HG03457 (cell line): ENCODE measurements at regions not wholly inside any gene's neighbourhood (a gene's known extent, or its start where the extent isn't known, plus 50 kb on each side); places are given as distances from the start of the nearest gene placed in this dataset.
"Not testable (repeated sequence)": the region's sequence is repeated elsewhere in the genome, so short reads cannot be mapped to it uniquely, and the experiment has no call there.

Experiments used
- ATAC-seq: cut with Tn5 transposase; IDR thresholded peaks from one replicate; pipeline ENCODE4 v1.9.1; 2021; ENCODE audit warnings: moderate number of reproducible peaks; ENCODE audit not compliant: unreplicated experiment

GRCh38 chr11:90737444-90738050 lies 514.7 kb upstream of the CHORDC1 start:
- ATAC-seq = no peak

DNA sequence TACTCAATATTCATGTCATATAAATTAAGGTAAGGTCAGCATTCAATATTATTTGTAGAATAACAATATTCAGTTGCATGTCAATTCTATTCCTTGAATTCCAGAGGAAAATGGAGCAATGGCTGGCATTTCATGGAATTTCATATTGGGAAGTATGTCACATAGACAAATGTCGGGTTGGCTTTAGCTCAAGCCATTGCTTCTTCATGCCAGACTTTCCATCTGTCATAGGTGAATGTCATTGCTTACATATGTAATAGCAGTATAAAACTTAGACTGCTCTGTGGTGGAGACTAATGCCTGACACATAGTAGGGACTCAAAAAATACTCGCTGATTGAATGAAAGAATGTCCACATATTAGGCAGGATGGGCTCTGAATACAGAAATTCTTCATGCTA lies 509.6 kb upstream of the CHORDC1 start:
- ATAC-seq = no peak

DNA sequence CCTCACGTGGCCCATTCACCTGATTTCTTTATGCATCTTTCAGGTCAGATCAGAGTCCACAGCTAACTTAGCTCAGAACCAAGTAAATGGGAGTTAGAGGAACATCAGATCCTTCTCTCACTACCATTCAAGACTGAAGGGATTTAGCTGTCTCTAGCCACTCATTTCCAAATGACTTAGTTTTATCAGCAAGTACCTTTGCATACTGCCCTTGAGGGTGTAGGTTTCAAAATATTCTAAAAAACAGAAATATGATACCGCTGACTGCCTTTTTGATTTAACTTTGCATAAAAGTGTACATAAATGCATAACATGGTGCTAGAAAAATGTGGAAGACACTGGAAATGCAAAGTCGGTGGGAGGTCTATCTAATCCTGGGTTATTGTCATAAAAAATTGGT lies 500.6 kb upstream of the CHORDC1 start:
- ATAC-seq = no peak

GRCh38 chr11:90722552-90723190 lies 499.8 kb upstream of the CHORDC1 start:
- no peak for ATAC-seq

DNA sequence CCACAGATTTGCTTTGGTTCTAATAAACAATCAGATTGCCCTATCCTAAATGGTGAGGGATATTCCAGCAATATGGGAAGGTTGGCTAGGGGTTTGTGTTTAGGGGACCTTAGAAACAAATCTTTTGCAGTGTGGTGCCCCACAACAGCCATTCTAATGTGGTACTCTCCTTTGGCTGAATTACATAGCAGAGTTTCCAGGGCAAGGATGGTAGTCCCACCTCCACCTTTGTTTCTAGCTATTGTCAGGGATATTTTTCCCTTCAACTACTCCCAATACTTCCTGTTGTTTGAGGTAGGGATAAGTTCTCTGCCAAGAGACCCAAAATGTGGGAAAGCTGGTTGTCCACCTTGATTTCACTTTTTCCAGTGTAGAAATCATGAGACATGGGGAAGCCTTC lies 494.7 kb upstream of the CHORDC1 start:
- no peak for ATAC-seq

DNA sequence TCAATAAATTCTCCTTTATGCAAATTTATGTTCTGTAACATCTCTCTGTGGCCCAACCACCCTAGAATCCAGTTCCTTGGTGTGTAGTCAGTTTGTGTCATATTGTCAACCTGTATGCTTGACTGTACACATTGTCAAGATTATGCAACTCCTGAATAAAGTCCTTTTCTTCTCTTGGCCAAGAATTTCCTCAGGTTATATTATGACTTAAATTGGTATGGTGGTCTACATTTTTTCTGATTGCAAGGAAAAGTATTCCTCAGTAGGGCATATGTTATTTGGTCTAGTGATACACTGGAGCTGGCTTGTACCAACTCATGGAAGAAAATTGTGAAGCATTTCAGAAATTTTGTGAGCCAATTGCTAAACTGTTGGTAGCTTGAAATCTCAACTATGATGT lies 482.8 kb upstream of the CHORDC1 start:
- ATAC-seq = no peak

DNA sequence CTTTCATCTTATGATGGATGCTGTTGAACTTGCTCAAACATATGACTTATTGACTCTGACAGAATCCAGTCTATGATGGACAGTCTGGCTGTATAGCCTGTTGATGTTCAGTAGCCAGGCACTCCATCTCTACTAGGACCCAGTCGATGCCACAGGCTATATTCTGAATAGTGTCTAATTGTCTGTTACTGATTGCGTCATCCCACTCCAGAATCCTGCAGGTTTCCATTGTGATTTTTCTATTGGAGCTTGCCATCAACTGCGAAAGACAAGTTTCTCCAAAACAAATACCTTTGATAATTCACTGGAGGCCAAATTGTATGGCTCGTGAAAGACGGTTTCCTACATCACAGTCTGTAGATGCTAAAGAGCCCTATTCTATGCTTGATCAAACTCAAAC lies 481.7 kb upstream of the CHORDC1 start:
- no peak for ATAC-seq

DNA sequence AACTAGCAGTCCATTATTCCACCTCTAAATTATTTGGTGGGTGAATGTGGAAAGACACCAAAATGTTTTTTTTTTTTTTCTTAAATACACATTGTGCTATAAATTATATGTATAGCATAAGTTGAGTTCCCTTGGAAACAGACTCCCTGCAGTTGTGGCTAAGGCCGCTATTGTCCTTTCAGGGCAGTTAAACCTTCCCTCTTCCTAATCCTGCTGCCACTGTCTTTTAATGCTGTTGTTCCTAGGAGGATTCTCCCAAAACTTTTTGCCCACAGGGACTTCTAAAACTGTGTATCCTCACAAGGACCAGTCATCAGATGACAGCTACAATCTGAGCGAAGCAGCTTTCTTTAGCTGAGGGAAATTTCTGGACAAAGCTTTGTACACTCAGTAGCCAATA lies 478.9 kb upstream of the CHORDC1 start:
- no peak for ATAC-seq

DNA sequence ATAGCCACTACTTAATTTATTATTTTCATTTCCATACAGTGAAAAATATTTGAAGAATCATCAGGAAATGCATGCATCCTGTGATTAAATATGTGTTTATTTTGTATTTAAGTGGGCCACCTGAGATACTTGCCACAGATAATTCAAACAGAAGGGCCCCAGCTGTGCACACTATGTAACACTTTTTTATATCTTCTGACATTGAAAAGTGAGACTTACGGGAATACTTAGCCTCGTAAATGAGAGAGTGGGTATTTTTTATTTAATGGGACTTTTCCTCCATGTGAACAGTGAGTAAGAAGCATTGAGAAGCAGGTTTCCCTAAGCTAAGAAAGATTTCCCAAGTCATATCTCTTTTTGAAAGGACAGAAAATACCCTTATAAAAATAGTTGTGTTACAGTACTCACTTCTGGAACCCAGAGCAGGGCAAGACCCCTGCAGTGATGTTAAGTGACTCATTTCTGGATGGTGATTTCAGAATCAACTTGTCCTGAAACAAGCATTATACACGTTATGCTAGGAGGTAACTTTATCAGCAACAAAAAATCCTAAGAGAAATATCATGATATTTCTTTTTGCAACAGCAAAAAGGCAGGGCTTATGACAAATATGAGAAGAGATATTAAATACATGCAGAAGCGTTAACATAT lies 478.1 kb upstream of the CHORDC1 start:
- no peak for ATAC-seq

DNA sequence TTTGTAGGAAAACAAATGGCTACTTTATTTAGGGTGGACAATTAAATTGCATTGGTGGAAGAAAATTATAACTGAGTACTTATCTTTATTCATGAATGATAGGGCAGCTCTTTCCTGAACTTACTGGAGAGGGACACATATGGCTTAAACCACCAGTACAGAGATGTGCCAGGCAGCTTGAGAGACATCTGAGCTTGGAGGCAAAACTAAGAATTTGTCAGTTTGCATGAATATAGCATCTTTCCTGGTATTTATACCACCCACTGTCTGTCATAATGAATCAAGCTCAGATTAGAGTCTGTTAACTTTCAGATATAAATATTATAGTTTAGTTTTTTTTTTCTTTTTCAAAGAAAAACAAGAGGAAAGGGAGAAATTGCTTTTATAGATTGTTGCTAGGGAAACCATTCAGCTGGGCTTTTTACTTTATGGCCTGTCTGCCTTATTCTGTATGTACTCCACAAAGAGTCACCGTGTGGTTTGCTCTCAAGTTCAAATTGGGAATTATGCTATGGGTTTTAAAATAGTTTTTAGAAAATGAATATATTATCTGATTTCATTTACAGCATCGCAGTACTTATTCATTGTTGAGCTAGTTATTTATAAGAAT lies 477.0 kb upstream of the CHORDC1 start:
- ATAC-seq = no peak

DNA sequence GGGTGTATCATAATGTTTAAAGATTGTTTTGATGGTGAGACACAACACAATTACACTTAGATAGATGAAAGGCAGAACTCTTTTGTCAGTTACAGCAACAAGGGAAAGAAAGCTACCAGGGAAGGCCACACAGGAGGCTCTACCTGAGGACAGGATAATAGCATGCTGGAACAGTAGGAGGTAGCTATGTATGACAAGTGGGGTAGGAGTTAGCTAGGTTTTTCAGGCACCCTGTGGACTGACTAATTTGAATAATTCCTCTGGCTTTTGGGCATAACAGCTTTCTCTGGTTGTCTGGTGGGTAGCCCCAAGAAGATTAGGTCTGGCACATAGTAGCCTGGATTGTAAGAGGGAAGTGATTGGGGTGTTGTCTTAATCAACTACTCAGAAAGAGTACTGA lies 475.4 kb upstream of the CHORDC1 start:
- ATAC-seq = no peak

DNA sequence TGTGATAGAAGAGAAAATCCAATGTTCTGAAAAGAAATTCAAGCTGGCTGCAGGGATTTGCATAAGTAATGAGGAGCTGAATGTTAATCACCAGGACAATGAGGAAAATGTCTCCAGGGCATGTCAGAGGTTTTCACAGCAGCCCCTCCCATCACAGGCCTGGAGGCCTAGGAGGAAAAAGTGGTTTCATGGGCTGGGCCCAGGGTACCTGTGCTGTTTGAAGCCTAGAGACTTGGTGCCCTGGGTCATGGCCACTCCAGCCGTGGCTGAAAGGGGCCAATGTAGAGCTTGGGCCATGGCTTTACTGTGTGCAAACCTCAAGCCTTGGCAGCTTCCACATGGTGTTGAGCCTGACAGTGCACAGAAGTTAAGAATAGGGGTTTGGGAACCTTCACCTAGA lies 452.6 kb upstream of the CHORDC1 start:
- not testable (repeated sequence) for ATAC-seq

DNA sequence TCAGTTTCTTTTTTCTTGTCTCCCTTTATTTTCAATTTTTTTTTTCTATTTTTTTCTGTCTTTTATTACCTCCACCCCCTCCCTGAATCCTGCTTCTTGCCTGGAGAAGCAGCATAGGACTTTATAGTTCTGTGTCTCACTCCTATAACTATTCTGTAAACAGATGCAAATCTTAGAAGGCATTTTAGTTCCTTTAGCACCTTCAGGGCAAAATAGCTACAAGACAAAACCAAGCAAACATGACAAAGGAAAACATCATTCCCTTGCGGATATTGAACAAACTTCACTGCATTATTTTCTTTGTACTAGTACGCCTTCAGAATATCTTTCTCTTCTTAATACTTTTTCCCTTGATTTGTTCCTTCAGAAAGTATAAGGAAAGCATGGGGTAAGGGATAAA lies 446.2 kb upstream of the CHORDC1 start:
- no peak for ATAC-seq

DNA sequence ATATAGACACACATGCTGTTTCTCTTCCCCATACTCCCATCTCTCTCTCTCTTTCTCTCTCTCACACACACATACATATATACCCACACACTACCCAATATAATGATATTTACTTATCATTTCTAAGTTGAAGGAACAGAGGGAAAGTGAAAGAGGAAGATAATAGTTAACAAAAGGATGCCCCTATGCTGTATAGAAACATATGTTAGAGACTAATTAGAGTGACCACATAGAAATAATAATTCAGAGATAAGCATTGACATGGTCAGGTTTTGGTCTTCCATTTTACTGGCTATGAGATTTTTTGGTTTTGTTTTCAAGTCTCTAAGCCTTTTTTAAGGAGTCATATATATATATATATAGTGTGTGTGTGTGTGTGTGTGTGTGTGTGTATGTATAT lies 445.7 kb upstream of the CHORDC1 start:
- no peak for ATAC-seq

- ATAC-seq = peak; percentile 88
These were observed 438.4 kb upstream of the CHORDC1 start for GRCh38 chr11:90661233-90661632.

- no peak for ATAC-seq
These were observed 433.3 kb upstream of the CHORDC1 start for GRCh38 chr11:90656171-90656570.

GRCh38 chr11:90650153-90650552 lies 427.3 kb upstream of the CHORDC1 start:
- ATAC-seq = no peak

- ATAC-seq = no peak
These were observed 423.9 kb upstream of the CHORDC1 start for GRCh38 chr11:90646706-90647105.

GRCh38 chr11:90646266-90646665 lies 423.4 kb upstream of the CHORDC1 start:
- no peak for ATAC-seq

DNA sequence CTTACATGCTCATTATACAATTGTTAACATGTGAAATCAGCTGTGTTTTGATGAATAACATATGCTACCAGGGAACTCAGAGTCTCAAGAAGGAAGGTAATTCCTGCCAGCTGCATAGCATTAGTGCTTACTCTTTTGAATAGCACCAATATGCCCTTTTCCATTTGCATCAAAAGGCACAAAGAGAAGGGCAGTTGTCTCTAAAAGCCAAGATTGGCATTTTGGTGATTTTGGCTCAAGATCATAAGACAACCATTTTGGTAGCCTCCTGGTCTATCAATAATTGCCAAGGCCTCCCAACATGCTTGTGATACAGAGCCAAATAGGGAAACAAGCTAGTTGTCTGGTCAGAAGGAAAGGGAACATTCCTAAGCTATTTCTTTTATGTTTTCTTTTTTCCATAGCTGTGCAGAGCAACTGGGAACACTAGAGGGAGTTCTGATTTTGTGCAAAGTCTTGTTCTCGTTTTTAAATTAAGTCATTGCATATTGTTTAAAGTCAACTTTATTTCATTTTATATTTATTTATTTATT lies 416.7 kb upstream of the CHORDC1 start:
- ATAC-seq = no peak

- ATAC-seq = no peak
These were observed 413.0 kb upstream of the CHORDC1 start for GRCh38 chr11:90635886-90636285.

- ATAC-seq = no peak
These were observed 412.3 kb upstream of the CHORDC1 start for GRCh38 chr11:90635151-90635550.
